MM.1S (cell line): ENCODE measurements at regions not wholly inside any gene's neighbourhood (a gene's known extent, or its start where the extent isn't known, plus 50 kb on each side); places are given as distances from the start of the nearest gene placed in this dataset.
"Not testable (repeated sequence)": the region's sequence is repeated elsewhere in the genome, so short reads cannot be mapped to it uniquely, and the experiment has no call there.

Experiments used
- DNase-seq: peaks from one replicate; pipeline ENCODE4 v3.0.0-alpha.2; 2015
- H2AFZ ChIP-seq: fragments of 300-600 bp; sonication (generic); 2 replicates; pipeline ENCODE4 v1.6.0; 2016; ENCODE audit warnings: antibody characterized with exemption, low read length
- H3F3A ChIP-seq: fragments of 300-600 bp; sonication (generic); 2 replicates; pipeline ENCODE4 v1.6.1; 2016; ENCODE audit warnings: mild to moderate bottlenecking, antibody characterized with exemption, low read length, moderate library complexity, mixed read lengths; ENCODE audit not compliant: insufficient read depth
- H3K27ac ChIP-seq: fragments of 300-600 bp; sonication (generic); 2 replicates; pipeline ENCODE4 v1.5.1; 2016; ENCODE audit warnings: mild to moderate bottlenecking, low read length
- H3K27me3 ChIP-seq: fragments of 300-600 bp; sonication (generic); replicated peaks from 2 replicates; pipeline ENCODE4 v1.6.0; 2016; ENCODE audit warnings: low read length; ENCODE audit not compliant: insufficient read depth
- H3K36me3 ChIP-seq: fragments of 300-600 bp; sonication (generic); replicated peaks from 2 replicates; pipeline ENCODE4 v1.6.1; 2016; ENCODE audit warnings: mild to moderate bottlenecking, low read length, mixed read lengths; ENCODE audit not compliant: insufficient read depth
- H3K4me1 ChIP-seq: fragments of 300-600 bp; sonication (generic); 2 replicates; pipeline ENCODE4 v1.6.1; 2016; ENCODE audit warnings: low read length, mixed read lengths
- H3K4me2 ChIP-seq: fragments of 300-600 bp; sonication (generic); 2 replicates; pipeline ENCODE4 v1.6.0; 2016; ENCODE audit warnings: low read depth, low read length
- H3K4me3 ChIP-seq: fragments of 300-600 bp; sonication (generic); 2 replicates; pipeline ENCODE4 v1.5.1; 2016; ENCODE audit warnings: low read length, mixed read lengths
- H3K79me2 ChIP-seq: fragments of 300-600 bp; sonication (generic); 2 replicates; pipeline ENCODE4 v1.6.1; 2016; ENCODE audit warnings: mixed run types, low read length, mixed read lengths
- H3K9ac ChIP-seq: fragments of 300-600 bp; sonication (generic); 2 replicates; pipeline ENCODE4 v1.6.1; 2016; ENCODE audit warnings: low read length, mixed read lengths
- H3K9me2 ChIP-seq: fragments of 300-600 bp; sonication (generic); replicated peaks from 2 replicates; pipeline ENCODE4 v1.6.1; 2016; ENCODE audit warnings: mild to moderate bottlenecking, low read length, mixed read lengths; ENCODE audit not compliant: insufficient read depth
- H3K9me3 ChIP-seq: fragments of 300-600 bp; sonication (generic); replicated peaks from 2 replicates; pipeline ENCODE4 v1.6.1; 2016; ENCODE audit warnings: mild to moderate bottlenecking, low read length, mixed read lengths; ENCODE audit not compliant: insufficient read depth
- H4K20me1 ChIP-seq: fragments of 300-600 bp; sonication (generic); 2 replicates; pipeline ENCODE4 v1.6.1; 2016; ENCODE audit warnings: mild to moderate bottlenecking, low read length, moderate library complexity, mixed read lengths; ENCODE audit not compliant: insufficient read depth
- EZH2 ChIP-seq: fragments of 300-600 bp; sonication (generic); optimal IDR thresholded peaks from 2 replicates; pipeline ENCODE3; 2017; ENCODE audit warnings: low read depth, mild to moderate bottlenecking, antibody characterized with exemption, low read length, mixed read lengths
- EZH2phosphoT487 ChIP-seq: fragments of 300-600 bp; sonication (generic); IDR thresholded peaks from 2 replicates; pipeline ENCODE4 v1.6.1; 2018; ENCODE audit warnings: antibody characterized with exemption, low read length
- TF ChIP-seq, protein P1 (sequence below): fragments of 300-600 bp; sonication (generic); IDR thresholded peaks from 2 replicates; pipeline ENCODE4 v1.5.1; 2016; ENCODE audit warnings: antibody characterized with exemption, low read length, mixed read lengths

DNA sequence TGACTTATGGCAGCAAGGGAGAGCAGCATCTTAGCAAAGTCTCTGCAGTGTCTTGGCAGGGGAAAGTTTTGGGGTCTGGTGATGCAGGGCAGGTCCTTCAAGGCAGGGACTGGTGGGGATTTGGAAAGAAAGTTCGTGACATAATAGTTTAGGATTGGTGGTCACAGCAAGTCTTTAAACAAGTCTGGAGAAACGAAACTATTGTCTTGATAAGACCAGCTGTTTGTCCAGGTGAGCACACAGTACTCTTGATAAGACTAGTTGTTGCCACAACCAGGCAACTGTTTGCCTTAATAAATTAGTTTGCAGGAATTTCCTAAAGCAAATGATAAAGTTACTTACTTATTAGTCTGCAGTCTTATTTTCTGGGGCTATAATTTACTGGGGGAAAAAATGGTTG lies 136.1 kb downstream of the AKR1D1 start:
- Histone ChIP-seq H3K27ac (no peak overlapping the region), H3K9me3 (no peaks in the 10 kb centered on the region), H3K9ac (no peak overlapping the region), H3K4me1 (no peaks in the 10 kb centered on the region), H3K4me2 (no peak overlapping the region), H3K27me3 (no peaks in the 10 kb centered on the region), H3F3A (no peaks in the 10 kb centered on the region), H3K9me2 (no peaks in the 10 kb centered on the region), H2AFZ (no peak overlapping the region), H3K79me2 (no peaks in the 10 kb centered on the region), H3K36me3 (no peaks in the 10 kb centered on the region), H4K20me1 (no peaks in the 10 kb centered on the region), H3K4me3 (no peak overlapping the region)
- no peak for TF ChIP-seq EZH2
- no peak for DNase-seq

DNA sequence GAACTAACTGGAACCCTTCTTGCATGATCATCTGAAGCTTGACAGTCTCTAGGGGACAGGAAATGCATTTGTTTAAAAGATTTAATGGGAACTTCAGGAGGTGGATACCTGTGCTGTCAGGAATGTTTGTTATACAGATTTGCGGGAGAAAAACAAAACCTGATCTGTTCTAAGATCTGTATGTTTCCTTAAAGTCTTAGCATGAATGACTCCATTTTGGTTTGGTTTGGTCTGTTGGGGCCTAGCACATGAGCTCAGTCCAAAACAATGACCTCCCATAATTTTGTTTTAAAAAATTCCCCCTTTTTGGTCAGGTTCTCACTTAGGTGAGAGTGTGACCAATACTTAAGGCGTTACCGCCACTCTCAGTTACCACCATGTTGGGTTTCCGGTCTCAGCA lies 138.7 kb downstream of the AKR1D1 start:
- H3F3A ChIP-seq: no peaks in the 10 kb centered on the region
- H3K4me2 ChIP-seq: no peak overlapping the region
- H3K9me2 ChIP-seq: no peaks in the 10 kb centered on the region
- H4K20me1 ChIP-seq: no peaks in the 10 kb centered on the region
- no peak overlapping the region for H3K27ac ChIP-seq
- DNase-seq: no peak
- H3K9me3 ChIP-seq: no peaks in the 10 kb centered on the region
- H2AFZ ChIP-seq: no peak overlapping the region
- no peaks in the 10 kb centered on the region for H3K27me3 ChIP-seq
- no peak overlapping the region for H3K4me3 ChIP-seq
- H3K4me1 ChIP-seq: no peaks in the 10 kb centered on the region
- no peak overlapping the region for H3K9ac ChIP-seq
- H3K36me3 ChIP-seq: no peaks in the 10 kb centered on the region
- H3K79me2 ChIP-seq: no peaks in the 10 kb centered on the region
- TF ChIP-seq EZH2phosphoT487 (no peak), EZH2 (no peak)
- TF ChIP-seq, protein P1, sequence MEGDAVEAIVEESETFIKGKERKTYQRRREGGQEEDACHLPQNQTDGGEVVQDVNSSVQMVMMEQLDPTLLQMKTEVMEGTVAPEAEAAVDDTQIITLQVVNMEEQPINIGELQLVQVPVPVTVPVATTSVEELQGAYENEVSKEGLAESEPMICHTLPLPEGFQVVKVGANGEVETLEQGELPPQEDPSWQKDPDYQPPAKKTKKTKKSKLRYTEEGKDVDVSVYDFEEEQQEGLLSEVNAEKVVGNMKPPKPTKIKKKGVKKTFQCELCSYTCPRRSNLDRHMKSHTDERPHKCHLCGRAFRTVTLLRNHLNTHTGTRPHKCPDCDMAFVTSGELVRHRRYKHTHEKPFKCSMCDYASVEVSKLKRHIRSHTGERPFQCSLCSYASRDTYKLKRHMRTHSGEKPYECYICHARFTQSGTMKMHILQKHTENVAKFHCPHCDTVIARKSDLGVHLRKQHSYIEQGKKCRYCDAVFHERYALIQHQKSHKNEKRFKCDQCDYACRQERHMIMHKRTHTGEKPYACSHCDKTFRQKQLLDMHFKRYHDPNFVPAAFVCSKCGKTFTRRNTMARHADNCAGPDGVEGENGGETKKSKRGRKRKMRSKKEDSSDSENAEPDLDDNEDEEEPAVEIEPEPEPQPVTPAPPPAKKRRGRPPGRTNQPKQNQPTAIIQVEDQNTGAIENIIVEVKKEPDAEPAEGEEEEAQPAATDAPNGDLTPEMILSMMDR: no peak

DNA sequence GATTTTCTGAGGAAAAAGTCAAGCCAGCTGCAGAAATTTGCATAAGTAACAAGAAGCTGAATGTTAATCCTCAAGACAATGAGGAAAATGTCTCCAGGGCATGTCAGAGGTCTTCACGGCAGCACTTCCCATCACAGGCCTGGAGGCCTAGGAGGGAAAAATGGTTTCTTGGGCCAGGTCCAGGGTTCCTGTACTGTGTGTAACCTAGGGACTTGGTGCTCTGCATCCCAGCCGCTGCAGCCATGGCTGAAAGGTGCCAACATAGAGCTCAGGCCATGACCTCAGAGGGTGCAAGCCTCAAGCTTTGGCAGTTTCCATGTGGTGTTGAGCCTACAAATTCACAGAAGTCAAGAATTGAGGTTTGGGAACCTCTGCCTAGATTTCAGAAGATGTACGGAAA lies 144.1 kb downstream of the AKR1D1 start:
- not testable (repeated sequence) for H3K9ac ChIP-seq, H3K4me3 ChIP-seq, H3K79me2 ChIP-seq, H3K4me2 ChIP-seq, H3K27me3 ChIP-seq, H3K9me2 ChIP-seq, H3F3A ChIP-seq, H3K27ac ChIP-seq, DNase-seq, H4K20me1 ChIP-seq, H3K9me3 ChIP-seq, H2AFZ ChIP-seq, H3K4me1 ChIP-seq, H3K36me3 ChIP-seq

DNA sequence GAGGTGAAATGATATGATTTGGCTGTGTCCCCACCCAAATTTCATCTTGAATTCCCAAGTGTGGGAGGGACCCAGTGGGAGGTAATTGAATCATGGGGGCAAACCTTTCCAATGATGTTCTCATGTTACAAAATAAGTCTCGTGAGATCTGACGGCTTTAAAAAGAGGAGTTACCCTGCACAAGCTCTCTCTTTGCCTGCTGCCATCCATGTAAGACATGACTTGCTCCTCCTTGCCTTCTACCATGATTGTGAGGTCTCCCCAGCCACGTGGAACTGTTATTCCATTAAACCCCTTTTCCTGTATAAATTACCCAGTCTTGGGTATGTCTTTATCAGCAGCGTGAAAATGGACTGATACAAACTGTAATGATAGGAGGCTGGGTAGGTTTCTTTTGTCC lies 145.1 kb downstream of the AKR1D1 start:
- not testable (repeated sequence) for H3K9me3 ChIP-seq, H3K4me3 ChIP-seq, H3K9me2 ChIP-seq, H3K9ac ChIP-seq, H3K36me3 ChIP-seq, H3K79me2 ChIP-seq, H3K4me2 ChIP-seq, H3K27ac ChIP-seq, H4K20me1 ChIP-seq, H3K27me3 ChIP-seq, DNase-seq, H3F3A ChIP-seq, H2AFZ ChIP-seq, H3K4me1 ChIP-seq

DNA sequence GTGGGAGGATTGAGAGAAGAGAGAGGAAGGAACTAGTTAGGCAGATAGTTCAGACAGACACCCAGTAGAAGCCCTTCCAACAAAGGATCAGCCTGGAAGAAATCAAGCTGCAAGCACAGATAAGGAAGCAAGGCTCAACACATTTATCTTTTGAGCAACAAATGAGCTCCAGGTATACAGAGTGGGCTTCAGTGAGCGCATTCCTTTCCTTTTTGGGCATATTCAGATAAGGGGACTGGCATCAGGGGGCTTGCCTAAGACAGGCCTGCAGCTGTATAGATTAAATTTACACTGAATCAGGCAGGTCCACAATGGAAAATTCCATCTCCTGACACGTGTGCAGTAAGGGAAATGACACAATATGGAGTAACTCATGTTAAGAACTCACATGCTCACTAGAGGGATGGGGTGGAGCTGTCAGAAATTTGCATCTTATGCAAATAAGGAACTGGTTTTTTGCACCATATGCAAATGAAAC lies 147.2 kb downstream of the AKR1D1 start:
- TF ChIP-seq, protein P1: no peak
- no peak for TF ChIP-seq EZH2phosphoT487
- TF ChIP-seq EZH2: no peak
- H3K27ac ChIP-seq: no peak overlapping the region
- H4K20me1 ChIP-seq: no peaks in the 10 kb centered on the region
- H3K79me2 ChIP-seq: no peaks in the 10 kb centered on the region
- H3K27me3 ChIP-seq: no peaks in the 10 kb centered on the region
- DNase-seq: no peak
- H3K4me1 ChIP-seq: no peaks in the 10 kb centered on the region
- H3K9me2 ChIP-seq: no peaks in the 10 kb centered on the region
- no peak overlapping the region for H3K9ac ChIP-seq
- H3K36me3 ChIP-seq: no peaks in the 10 kb centered on the region
- H2AFZ ChIP-seq: no peak overlapping the region
- H3K4me3 ChIP-seq: no peak overlapping the region
- no peak overlapping the region for H3K4me2 ChIP-seq
- no peaks in the 10 kb centered on the region for H3F3A ChIP-seq
- H3K9me3 ChIP-seq: no peaks in the 10 kb centered on the region
